HG02678 (cell line): ENCODE measurements at regions not wholly inside any gene's neighbourhood (a gene's known extent, or its start where the extent isn't known, plus 50 kb on each side); places are given as distances from the start of the nearest gene placed in this dataset.

Experiments used
- ATAC-seq: cut with Tn5 transposase; IDR thresholded peaks from one replicate; pipeline ENCODE4 v1.9.1; 2021; ENCODE audit warnings: mild to moderate bottlenecking, moderate library complexity; ENCODE audit not compliant: unreplicated experiment

GRCh38 chr18:45556222-45556621 is 59.1 kb upstream of the SLC14A2 start:
- no peak for ATAC-seq

- ATAC-seq = no peak
Measured at GRCh38 chr18:45557287-45557686, 58.0 kb upstream of the SLC14A2 start.

GRCh38 chr18:45557779-45558178 is 57.5 kb upstream of the SLC14A2 start:
- no peak for ATAC-seq

GRCh38 chr18:45559258-45559657 is 56.0 kb upstream of the SLC14A2 start:
- ATAC-seq = no peak

- no peak for ATAC-seq
Measured at GRCh38 chr18:45560870-45561269, 54.4 kb upstream of the SLC14A2 start.

GRCh38 chr18:45562567-45563479 is 52.5 kb upstream of the SLC14A2 start:
- no peak for ATAC-seq

- ATAC-seq = no peak
Measured at GRCh38 chr18:45565280-45565970, 49.9 kb upstream of the SLC14A2 start.
